Germinal center (tissue), 1 donor: ENCODE measurements at regions not wholly inside any gene's neighbourhood (a gene's known extent, or its start where the extent isn't known, plus 50 kb on each side); places are given as distances from the start of the nearest gene placed in this dataset.
"Not testable (repeated sequence)": the region's sequence is repeated elsewhere in the genome, so short reads cannot be mapped to it uniquely, and the experiment has no call there.

Experiments
- DNase-seq: peaks from one replicate; pipeline ENCODE4 v3.0.0; 2012; ENCODE audit warnings: mixed read lengths, low spot score

- DNase-seq = no peak
Measured at GRCh38 chr5:156051972-156052371, 275.0 kb upstream of the SGCD start.

DNA sequence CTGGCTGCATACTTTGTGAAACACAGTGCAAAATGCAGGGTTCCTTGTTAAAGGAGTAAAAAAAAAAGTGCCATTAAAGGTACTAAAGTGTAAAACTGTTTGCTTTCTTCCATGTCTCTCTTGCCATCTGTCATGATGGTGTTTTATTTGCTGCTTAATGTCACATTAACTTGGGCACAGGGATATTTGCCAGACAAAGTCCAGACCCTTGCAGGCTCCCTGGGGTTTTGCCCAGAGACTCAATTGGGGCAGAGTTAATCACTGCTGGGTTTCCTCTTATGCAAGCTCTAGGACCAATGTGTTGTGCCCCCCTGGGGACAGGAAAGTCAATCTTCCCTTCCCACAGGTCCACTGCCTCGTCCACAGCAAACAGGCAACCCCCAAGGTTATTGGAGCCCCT, 274.3 kb upstream of the SGCD start:
- no peak for DNase-seq

DNA sequence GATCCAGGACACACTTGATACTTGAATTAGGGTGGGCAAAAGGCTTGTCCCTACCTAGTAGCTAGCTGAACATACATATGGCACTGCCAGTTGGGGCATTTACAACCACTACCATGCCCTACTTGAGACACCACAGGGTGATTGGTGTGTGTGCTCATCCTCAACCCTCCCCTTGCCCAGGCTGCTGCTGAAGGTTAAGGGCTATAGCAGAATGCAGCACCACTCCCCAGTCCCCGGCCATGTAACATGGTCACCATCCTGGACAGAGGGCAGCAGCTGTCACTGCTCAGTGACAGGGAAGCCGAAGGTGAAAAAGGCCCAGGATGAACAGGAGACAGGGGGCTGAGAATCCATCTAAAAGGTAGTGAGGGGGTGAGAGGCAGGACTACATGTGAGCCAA, 273.9 kb upstream of the SGCD start:
- DNase-seq = no peak

GRCh38 chr5:156076912-156077311, 250.1 kb upstream of the SGCD start:
- DNase-seq = no peak

DNA sequence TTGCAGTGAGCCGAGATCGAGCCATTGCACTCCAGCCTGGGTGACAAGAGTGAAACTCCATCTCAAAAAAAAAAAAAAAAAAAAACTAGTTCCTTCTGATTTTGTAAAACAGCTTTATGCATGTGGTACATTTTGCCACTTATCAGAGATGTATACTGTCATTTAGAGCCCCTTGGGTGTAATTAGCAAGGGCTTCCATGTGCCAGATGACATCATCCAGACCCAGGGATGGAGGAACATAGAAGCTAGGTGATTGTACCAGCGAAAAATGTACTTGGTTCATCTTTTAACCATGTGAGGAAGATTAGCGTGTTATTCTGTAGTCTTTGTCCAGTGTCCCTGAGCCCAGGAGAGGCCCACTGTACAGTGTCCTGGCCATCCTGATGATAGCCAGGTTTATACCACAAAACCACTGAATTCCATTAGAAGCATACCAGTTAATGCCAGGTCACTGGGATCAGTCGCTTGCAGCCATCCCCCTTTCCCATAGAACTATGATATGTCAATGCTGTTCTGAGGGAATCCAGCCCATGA, 239.3 kb upstream of the SGCD start:
- DNase-seq = no peak

DNA sequence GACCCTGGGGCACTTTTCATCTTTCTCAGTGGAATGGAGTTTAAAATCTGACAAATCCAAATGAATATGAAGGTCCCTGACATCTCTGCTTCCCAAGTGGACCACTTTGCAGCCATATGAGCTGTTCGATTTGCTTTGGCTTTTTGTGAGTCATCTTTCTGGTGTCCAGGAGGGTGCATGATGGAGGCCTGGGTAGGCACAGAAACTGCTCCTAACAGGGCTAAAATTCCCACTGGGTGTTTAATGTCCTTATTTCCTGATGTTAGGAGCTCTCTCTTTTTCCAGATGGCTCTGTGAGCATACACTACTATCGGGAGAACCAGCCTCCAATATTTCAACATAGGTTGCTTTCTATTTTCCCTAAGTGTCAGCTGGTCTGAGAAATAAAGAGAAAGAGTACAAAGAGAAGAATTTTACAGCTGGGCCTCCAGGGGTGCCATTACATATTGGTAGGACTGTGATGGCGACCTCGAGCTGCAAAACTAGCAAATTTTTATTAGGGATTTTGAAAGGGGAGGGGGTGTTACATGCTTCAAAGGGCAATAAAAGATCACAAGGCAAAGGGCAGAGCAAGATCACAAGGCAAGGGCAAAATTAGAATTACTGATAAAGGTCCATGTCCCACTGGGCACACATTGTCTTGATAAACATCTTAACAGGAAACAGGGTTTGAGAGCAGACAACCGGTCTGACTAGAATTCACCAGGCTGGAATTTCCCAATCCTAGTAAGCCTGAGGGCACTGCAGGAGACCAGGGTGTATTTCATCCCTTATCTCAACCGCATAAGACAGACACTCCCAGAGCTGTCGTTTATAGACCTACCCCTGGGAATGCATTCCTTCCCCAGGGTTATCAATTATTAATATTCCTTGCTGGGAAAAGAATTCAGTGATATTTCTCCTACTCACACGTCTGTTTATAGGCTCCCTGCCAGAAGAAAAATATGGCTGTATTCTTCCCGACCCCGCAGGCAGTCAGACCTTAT, 236.7 kb upstream of the SGCD start:
- DNase-seq = not testable (repeated sequence)

- no peak for DNase-seq
Measured at GRCh38 chr5:156093024-156093423, 233.9 kb upstream of the SGCD start.

DNA sequence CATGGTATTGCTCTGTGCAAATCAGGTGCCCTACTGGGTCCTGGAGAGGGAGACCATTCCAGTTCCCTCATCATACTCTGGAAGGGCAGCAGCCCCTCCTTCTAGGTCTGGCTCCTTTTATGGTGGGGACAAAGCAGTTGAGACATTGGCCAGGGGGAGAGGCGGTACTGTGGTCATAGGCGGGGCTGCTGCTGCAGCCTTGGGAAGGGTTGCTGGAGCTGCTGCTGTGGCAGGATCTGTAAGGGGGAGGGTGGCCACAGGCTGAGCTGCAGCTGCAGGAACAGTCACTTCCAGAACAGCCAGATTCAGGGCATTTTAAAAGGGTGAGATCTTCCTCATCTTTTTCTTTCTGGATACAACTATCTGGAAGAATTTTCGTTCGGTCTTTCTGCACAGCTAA, 233.0 kb upstream of the SGCD start:
- DNase-seq = no peak

DNA sequence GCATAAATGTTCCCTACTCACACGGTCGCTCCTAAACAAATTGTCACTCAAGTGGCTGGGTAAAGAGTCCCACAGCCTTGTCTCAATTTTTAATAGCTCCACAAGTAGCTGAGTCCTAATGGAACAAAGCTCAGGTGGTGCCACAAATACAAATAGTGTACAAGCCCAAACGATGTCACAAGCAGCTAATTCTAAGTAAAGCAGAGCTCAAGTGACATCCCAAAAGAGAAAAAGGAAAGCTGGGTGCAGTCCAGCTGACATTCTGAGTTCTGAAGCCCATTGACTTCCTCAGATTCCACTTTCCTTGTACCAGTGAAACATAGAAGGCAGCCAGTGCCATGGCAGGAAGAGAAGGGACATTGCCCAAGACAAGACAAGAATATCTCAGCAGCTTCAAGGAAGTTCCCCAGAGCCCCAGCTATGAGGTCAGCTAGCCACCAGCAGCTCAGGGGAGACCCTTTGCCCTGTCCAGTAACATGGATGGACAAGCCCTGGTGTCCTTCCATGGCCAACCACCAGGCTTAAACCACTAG, 231.2 kb upstream of the SGCD start:
- no peak for DNase-seq

- no peak for DNase-seq
Measured at GRCh38 chr5:156096259-156096658, 230.7 kb upstream of the SGCD start.

DNA sequence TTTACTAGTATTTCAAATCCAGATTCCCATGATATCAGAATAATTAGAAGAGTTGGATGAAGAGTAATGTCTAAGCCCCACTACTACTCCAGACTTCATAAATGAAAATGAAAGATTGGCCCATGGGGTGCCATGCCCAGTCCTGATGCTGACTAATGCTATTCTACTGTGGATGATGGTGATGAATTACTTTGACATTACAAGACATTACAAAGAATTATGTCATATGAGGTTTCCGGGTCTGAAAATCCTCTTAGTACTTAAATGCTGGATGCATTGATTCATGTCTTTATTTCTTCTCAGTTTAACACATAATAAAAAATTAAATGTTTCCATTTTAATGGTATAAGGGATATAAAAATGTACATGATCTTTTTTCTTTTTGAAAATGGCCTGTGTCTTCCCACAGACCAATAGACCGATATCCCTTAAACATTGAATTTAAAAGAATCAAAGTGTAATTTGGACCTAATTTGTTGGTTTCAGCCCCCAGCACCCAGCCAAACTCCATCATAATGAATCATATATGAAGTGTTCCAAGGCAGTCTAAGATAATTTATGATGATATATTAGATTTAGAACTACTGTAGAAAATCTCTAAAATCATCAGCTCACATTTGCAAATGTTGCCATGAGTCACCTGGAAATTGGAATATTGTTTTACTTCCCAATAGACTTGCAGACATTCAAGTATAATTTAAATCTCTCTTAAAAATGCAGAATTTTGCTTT, 223.6 kb upstream of the SGCD start:
- no peak for DNase-seq

DNA sequence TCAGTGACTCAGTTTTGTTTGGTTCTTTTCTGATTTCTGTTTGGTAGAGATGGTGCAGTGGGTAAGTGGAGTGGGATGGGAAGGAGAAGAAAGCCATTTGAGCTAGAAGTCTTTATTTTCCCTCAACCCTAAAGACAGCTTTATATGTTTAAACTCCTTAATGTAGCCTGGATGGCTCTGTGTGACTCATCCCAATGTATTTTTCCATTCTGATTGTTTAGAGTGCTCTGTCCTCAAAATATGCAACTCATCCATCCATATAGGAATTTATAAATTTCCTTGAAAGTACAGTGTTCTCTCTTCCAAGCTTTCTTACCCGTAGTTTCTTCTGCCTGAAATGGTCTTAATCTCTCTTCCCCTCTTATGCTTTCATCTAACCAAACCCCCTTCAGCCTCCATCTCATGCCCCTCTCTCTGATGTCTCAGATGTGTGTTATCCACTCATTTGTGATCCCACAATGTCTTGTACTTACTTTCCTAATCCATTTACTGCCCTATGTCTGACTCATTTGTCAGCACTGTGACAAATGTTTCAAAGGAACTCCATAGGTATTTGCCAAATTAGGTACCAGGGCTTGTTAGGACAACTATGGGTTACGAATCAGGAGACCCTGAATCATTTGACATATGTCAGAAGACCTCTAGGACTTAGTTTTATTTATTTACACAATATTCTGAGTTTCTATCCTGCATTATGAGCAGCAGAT, 217.5 kb upstream of the SGCD start:
- DNase-seq = no peak

DNA sequence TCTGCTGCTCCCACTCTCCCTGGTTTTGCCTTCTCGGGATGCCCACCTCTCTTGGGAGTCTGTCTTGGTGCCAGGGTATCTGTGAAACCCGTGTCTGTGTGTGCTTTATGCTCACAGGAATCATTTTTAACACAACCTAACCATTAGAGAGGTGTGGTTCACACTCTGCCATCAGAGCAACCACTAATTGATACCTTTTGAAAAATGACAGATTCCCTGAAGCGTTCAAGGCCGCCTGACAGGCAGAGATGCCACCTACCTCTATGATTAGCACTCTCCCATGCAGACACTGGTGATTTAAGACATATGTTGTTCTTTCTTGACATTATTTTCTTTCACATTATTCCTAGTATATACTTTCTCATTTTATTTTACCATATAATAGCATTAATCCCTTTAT, 207.3 kb upstream of the SGCD start:
- DNase-seq = no peak

GRCh38 chr5:156120777-156121176, 206.2 kb upstream of the SGCD start:
- no peak for DNase-seq

DNA sequence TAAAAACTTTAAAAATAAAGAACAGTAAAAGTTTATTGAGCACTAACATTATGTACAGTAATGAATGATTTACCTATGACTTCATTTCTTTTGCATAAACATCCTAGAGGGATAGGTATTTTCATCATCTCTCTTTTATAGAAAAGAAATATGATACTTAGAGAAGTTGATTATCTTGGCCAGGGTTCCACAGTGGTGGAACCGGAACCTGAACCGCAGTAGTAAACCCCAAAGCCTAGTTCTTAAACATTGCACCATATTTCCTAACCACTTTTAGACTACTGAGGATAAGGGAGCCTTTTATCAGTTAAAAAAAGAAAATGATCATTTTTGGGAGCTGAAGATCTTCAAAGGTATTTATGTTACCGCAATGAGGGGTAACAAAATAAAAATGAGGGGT, 205.7 kb upstream of the SGCD start:
- no peak for DNase-seq

DNA sequence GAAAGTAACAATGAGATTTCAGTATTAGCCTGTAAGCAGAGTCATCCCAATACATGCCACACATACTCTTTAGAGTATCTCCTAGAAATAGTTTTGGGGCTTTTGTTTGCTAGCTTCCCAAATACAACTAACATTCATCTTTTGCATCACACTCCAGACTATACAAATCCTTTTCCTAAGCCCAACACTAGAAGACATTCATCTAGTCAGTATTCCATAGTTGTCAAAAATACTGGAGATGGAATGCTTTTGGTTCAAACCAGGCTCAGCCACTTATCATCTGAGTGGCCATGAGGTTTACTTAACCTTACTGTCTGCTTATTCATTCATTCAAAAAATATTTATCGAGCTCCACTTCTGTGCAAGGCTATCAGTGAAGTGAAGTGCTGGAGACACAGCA, 205.1 kb upstream of the SGCD start:
- no peak for DNase-seq

- DNase-seq = no peak
Measured at GRCh38 chr5:156124708-156125107, 202.3 kb upstream of the SGCD start.

- no peak for DNase-seq
Measured at GRCh38 chr5:156125118-156125517, 201.8 kb upstream of the SGCD start.

- DNase-seq = no peak
Measured at GRCh38 chr5:156126716-156127115, 200.2 kb upstream of the SGCD start.

DNA sequence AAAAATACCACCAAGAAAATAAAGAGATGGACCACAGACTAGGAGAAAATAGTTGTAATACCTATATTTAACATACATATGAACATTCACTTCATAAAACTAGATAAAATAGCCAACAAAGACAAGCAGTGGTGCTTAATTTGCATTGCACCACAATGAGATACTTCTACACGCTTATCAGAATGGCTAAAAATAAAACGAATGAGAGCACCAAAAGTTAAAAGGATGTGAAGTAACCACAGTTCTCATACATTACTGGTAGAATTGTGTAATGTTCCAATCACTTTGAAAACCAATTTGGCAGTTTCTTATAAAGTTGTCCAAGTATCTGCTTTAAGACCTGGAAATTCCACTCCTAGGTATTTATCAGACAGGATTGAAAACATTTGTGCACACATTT, 198.9 kb upstream of the SGCD start:
- DNase-seq = no peak

DNA sequence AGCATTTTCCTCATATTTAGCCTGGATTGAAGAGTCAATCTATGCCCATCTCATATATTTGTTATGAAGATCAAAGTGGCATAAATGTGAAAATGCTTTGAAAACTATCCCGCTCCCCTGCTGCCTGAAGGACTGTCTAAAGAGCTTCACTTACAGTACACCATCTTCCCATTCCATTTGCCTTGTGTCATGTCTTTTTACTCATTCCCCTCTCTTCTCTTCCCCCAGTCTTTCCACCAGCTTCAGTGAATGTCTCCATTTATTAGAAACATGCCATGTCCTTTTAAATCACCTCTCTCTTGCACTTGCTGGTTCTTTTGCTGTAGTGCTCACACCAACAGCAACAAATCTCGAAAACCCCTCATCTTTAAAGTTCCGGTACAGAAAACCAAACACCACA, 192.7 kb upstream of the SGCD start:
- no peak for DNase-seq

- DNase-seq = no peak
Measured at GRCh38 chr5:156135531-156135930, 191.4 kb upstream of the SGCD start.
